Body of pancreas (tissue), 4 donors: ENCODE measurements at regions not wholly inside any gene's neighbourhood (a gene's known extent, or its start where the extent isn't known, plus 50 kb on each side); places are given as distances from the start of the nearest gene placed in this dataset.
"Not testable (repeated sequence)": the region's sequence is repeated elsewhere in the genome, so short reads cannot be mapped to it uniquely, and the experiment has no call there.

Experiments
- CTCF ChIP-seq, 7 experiments: fragments of 450-650 bp in 4 of 7; fragments of 200-600 bp in 3 of 7; sonication (generic) in 3 of 7; IDR thresholded peaks; one replicate each; pipeline ENCODE4 v1.5.1; 2016 to 2019; ENCODE audit warnings: antibody characterized with exemption in 7 of 7
- POLR2A ChIP-seq, 3 donors: fragments of 450-650 bp; IDR thresholded peaks; one replicate each; pipeline ENCODE4 v1.6.1; 2016; ENCODE audit warnings: antibody characterized with exemption in 3 of 3, mild to moderate bottlenecking in 2 of 3

- TF ChIP-seq CTCF, POLR2A (IDR thresholded peaks at IDR 0.05): not testable (repeated sequence)
These were observed 168.5 kb downstream of the AVL9 start for GRCh38 chr7:32663805-32664211.
